ENCODE measurements at regions not wholly inside any gene's neighbourhood (a gene's known extent, or its start where the extent isn't known, plus 50 kb on each side); places are given as distances from the start of the nearest gene placed in this dataset.
A peak's percentile ranks its signal among the peaks of the same experiment; 100 is the strongest.

DNA sequence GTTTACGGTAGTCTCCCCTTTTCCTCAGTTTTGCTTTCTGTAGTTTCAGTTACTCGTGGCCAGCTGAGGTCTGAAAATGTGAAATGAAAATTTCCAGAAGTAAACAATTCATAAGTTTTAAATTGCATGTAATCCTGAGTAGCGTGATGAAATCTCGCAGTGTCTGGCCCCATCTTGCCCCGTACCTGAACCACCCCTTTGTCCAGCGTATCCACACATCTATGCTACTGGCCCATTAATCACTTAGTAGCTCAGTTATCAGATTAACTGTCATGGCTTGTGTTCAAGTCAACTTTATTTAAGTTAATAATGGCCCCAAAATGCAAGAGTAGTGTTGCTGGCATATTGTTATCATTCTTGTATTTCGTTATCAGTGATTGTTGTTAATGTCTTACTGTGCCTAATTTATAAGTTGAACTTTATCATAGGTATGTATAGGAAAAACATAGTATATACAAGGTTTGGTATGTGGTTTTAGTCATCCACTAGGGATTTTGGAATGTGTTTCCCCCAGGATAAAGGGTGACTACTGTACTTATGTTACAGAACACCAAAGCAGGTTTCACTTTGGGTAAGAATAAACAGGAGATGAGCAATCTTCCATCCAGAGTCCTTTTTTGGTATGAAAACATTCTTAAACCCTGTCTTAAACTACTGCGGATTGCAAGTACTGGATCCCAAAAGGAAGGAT, 118.4 kb upstream of the KCNN2 start:
- DNase-seq: no peak

DNA sequence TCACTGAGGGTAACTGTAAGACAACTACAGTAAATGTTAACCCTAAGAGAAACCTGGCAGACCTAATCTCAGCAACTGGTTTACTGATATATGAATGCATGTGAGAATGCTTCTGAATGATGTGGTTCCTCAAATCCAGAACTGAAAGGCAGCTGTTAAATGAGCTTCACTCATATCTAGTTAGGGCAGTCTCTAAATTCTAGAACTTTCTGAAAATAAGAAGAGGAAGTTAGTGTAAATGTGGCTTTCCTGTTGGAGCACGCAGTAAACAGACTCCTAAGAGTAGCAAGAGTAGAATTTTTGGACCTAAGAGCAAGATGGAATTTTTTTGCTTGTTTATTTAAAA, 117.9 kb upstream of the KCNN2 start:
- no peak for DNase-seq

DNA sequence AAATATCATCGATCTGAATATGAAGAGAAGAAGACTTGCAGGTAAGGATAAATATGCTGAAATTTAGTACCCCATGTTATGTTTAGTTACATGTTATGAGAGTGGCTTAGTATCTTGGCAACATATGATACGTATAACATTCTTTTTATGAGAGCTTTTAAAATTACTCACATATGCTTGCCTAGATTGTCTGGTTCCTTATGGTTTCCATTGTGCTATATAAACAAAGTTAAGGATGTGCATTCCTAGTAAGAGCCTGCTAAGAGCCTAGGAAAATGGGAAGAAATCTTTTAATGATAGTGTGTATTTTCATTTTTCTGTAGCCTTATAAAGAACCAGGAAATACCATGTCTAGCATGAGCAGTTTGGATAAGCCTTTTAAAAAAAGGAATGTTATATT, 112.0 kb upstream of the KCNN2 start:
- no peak for DNase-seq

DNA sequence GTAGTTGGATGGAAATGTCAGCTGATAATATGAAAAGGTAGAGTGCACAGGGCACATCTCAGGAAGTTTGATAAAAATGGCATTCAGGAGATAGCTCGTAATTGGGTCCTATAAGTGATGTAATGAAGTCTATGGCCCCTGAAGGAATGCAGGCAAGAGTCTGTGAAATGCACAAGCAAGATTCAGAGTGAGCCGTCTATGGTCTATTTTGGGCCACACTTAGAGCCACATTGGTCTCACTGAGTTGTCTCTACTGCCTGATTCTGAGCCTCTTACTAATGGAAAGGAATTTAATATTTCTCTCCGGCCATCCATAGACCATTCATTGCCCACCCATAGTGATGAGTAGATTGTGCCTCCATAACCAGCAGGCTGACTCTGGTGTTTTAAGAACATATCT, 111.3 kb upstream of the KCNN2 start:
- DNase-seq: no peak

DNA sequence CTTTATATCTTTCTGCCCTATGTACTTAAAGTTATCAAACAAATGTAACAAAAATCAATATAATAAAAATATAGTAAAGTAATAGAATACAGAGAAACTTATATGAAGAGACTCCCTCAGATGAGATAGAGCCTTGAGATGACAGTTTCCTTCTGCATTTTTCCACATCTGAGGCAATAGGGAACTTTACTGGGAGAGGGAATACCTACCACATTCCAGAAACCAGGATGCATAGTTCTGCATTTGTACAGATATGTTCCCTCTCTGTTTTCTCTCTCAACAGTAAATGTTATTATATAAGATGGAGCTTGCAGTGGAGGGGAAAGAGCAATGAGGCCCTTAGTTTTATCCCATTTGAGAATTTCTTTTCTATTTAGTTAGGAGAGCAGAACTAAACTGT, 109.6 kb upstream of the KCNN2 start:
- no peak for DNase-seq

DNA sequence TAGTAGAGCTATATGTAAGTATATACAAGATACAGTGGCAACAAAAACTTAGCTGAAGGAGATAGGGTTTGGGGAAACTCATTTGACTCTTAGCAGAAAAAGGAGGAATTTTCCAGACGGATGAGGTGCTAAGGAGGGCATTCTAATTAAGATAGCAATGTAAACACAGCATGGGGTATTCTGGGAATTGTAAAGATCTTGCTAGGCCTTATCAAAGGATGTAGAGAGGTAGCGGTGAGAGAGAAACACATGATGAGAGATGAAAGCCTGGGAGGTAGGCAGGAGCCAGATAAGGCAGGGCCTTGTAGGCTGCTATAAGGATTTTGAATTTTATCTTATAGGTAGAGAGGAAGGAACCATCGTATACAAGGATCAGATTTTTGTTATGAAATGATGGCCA, 106.6 kb upstream of the KCNN2 start:
- DNase-seq: no peak

DNA sequence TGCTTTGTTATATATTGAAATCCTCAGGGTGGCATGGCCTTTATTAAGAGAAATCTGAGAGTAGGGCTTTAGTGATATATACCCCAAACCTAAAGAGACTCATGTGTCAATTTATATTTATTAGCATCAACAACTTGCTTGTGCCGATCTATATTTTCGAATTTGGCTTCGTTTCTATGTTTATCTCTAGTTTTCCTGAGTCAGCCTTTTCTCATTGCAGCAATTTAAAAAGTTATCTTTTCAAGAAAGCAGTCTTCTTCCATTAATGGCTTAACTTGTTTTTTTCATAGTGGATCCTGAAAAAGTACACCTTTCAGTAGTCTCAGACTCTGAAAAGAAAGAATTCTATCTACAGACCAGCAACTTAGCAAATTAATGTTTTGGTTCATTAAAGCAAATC, 99.9 kb upstream of the KCNN2 start:
- DNase-seq: no peak

DNA sequence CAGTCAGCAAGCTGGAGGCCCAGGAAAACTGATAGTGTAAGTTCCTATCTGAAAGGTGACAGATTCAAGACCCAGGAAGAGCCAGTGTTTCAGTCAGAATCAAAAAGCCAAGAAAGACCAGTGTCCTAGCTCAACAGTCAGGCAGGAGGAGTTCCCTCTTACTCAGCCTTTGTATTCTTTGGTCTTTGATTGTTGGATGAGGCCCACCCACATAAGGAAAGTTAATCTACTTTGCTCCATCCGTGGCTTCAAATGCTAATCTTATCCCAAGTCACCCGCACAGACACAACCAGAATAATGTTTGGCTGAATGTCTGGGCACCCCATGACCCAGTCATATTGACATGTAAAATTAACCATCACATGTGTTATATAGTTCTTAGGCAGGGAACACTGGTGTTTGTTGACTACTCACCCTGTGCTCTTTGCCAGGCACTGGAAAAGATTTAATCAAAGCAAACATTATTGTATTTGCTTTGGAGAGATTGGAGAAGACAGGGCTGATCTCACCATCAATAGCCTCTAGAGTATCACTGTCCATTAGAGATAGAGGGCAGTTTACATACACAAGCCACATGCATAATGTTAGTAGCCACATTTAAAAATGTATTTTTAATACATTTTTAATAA, 96.3 kb upstream of the KCNN2 start:
- no peak for DNase-seq

DNA sequence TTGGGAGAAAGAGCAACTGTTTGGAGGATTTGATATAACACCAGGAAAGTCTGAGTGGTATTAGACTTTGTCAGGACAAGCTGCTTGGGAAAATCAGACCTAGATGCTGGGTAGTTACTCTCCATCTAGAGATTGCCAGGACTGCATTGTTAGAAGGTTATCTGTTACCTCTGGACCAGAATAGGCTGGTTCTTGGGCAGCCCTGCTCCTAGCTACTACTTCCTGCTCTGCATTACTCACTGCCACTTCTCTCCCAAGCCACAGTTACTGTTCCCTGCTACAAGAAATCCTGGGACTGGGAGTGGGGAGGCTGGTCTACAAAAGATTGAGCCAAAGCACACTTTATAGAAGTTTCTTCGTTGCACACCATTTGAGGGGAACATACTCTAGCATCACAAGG, 95.5 kb upstream of the KCNN2 start:
- no peak for DNase-seq

DNA sequence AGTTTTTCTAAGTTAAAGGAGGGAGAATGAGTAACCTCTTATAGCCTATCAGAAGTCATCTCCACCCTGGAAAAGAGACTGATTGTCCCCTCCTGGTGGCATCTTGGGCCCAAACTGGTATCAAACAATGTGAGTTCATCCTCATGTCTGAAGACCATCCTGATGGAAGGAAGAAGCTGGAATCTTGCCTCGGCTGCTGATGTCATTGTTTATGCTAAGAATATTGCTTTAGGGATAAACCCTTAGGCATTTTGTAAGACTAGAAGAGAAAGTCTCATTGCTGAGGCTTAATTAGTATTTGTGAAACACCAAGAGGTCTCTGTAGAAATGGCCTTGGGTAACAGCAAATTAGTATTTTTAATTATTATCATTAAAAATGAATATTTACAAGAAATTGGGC, 65.7 kb upstream of the KCNN2 start:
- DNase-seq: no peak

DNA sequence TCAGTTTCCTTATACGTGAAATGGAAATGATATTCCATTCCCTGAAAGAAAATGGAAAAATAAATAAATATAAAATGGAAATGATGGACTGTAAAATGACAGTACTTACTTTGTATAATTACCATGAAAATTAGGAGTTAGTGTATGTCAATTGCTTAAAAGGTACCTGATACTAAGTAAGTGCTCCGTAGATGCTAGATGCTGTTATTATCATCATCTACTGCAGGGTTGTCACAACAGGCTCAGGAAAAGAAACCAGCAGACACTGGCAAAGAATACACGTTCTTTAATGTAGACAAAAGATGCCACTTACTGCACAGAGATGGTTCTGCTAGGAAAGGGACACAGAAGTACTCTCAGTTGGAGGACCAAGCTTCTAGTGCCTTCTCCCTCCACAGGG, 64.0 kb upstream of the KCNN2 start:
- no peak for DNase-seq

DNA sequence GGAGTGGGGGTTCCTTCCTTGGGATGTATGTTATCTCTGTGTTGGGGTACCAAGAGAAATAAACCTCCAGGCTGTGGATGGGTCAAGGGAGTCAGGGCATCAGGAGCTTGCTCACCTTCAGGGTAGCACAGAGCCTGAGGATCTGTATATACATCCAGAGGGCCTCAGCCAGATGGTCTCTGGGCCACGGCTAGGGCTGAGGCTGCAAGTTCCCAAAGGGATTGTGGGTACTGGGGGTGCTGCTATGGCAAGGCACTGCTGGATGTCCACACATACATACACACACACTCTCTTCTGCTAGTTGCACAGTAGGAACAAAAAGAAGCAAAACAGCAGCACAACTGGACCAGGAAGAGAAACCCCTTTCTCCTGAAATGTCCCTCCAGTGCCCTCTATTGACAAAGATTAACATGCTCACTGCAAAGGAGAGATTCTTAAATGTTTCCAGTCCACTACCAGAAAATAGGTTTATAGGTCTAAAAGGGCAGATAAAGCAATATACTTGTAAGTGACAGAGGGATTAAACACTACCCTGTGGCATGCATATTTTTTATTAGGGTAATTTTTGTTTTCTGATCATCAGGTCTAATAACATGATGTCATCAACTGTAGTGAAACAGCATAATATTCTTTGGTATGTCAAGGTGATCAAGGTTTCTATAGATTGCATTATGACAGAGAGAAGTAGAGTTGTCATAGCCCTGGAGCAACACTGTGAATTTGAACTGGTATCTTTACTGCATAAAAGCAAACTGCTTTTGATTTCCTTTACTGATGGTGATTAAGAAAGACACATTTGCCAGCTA, 56.3 kb upstream of the KCNN2 start:
- DNase-seq: no peak

DNA sequence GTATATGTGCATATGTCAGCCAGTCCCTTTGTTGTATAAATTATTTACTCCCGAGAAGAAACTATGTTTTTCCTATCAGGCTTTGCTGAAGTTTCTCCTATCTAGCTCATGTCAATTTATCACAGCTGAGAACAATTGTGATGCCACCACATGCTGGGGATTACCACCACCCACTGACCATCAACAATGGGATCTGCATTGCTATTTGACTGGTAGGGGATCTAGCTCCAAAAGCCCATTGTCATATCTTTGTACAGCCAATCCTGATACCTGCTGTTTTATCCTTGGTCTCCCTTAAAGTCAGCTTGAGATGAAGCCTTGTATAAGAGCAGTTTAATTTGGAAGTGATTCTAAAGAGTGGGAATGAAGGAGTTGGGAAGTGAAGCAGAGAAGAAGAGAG, 53.9 kb upstream of the KCNN2 start:
- DNase-seq: no peak

DNA sequence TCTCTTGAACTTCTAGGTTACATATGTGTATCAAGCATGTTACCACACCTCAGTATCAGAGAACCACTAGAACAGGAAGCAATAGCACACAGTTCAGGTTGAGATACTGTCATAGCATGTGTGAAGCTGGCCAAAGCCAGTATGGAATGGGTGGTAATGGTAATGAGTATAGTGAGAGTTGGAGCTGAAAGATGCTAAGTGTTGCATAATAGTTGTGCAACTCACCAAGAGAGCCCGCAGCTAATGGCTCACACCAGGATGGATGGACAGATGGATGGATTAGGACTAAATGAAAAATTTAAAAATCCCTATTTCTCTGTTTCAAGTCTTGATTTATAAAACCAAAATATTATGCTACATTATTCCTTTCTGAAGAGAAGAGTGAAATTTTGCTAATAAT, 53.4 kb upstream of the KCNN2 start:
- DNase-seq: no peak

DNA sequence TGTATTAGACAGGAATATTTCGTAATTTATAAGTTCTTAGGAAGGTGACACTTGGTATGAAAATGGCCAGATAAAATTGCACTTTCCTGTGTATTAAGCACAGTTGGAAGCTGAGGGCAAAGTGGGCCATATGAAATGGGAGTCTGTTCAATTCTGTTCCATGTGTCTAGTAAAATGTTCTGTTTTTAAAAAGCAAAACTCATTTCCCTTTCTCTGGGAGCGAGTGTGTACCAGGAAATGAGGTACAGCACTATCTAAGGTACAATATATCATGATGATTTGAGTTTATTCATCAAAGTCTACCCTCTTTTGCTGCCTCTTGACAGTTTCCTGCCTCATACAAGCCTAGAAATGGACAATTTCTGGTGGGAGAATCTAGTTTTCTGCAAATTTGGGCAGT, 51.2 kb upstream of the KCNN2 start:
- DNase-seq: no peak

DNA sequence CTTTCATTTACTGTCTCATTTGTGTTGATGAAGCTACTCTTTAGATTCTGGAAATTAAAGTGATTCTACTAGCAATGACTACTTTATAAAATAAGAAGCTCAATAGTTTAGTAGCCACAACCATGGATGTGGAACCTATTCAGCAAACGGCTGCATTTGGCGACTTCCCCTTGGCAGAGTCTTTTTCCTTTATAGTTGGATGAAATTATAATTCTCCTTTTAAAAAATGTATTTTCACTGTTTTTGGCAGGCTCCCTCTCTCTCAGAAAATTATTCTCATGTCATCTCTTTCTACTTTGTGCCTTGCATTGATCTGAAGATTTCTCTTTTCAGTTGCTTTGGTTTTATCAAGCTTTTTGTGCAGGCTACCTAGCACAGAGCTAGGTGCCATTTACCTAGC, 50.6 kb upstream of the KCNN2 start:
- no peak for DNase-seq

DNA sequence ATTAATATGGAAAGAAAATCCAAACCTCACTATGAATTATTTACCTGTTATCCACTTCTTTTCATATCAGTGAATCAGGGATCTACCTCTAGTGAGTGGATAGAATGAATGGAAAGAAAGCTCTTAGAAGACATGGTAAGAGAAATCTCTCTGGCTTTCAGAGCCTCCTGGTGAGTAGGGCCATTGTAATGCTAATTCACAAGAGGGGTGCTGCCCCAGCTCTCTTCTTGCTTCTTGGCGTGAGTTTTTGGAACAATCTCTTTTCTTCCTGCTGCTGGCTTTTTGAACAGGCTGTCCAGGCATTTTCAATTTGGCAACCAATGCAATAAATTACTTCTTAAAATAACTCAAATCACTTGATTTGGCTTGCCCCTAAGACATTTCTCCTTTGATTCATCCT, 49.9 kb upstream of the KCNN2 start:
- DNase-seq: peak in 13 of 58 donors; percentile 1 to 28 (median 6)

Data from anterior cingulate cortex (tissue), 58 donors.